ENCODE measurements at regions not wholly inside any gene's neighbourhood (a gene's known extent, or its start where the extent isn't known, plus 50 kb on each side); places are given as distances from the start of the nearest gene placed in this dataset.

DNA sequence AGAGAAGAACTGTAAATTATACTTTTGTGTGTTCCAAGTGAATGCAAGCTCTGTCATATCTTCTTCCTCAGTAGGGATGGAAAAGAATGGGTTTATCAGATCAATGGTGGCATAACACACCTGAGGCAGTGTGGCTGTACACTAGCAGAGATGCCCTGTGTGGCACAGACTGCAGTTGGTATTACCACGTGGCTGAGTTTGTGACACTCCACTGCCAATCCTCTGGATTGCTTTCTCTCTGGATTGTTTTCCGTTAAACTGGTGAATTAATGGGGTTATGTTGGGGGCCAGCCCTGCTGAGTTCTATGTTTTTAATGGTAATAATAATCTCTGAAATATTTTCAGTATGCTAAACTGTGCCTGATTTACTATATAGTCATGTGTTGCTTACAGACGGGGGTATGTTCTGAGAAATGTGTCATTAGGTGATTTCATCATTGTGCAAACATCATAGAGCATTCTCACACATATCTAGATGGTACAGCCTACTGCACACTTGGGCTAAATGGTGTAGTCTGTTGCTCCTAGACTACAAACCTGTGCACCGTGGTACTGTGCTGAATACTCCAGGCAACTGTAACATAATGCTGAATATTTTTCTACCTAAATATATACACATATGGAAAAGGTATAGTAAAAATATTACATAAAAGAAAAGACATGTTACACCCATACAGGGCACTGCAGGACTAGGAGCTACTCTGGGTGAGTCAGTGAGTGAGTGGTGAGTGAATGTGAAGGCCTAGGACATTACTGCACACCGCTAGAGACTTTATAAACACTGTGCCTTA, 84.7 kb upstream of the ST6GAL2 start:
- Histone ChIP-seq H4K91ac (ENCODE audit: low read depth, low read length) (no peak overlapping the region), H3K27ac (ENCODE audit: low read depth, low read length) (no peak overlapping the region), H2BK12ac (ENCODE audit: low read length) (no peak overlapping the region), H4K12ac (ENCODE audit: low read depth, low read length) (no peak overlapping the region), H3K23ac (ENCODE audit: low read length) (no peak overlapping the region), H3K27me3 (ENCODE audit: insufficient read depth, low read length) (no peaks in the 10 kb centered on the region), H3K79me2 (ENCODE audit: control insufficient read depth, insufficient read depth, low read length, poor library complexity) (no peaks in the 10 kb centered on the region), H2BK5ac (ENCODE audit: low read depth, low read length, poor library complexity) (no peak overlapping the region), H3K36me3 (ENCODE audit: control insufficient read depth in 1 of 2, insufficient read depth in 2 of 2, low read length in 2 of 2) (no peaks in the 10 kb centered on the region), H3K79me1 (ENCODE audit: low read length) (no peaks in the 10 kb centered on the region), H3K4ac (ENCODE audit: low read depth, low read length) (no peak overlapping the region), H2AFZ (ENCODE audit: insufficient read depth, low read length, poor library complexity) (no peak overlapping the region), H3K9me3 (ENCODE audit: insufficient read depth, low read depth, low read length) (no peaks in the 10 kb centered on the region), H3K18ac (ENCODE audit: low read length) (no peak overlapping the region), H4K8ac (ENCODE audit: low read depth, low read length) (no peak overlapping the region), H3K4me2 (ENCODE audit: low read length) (no peak overlapping the region), H3K14ac (ENCODE audit: low read length) (no peak overlapping the region), H3K9ac (ENCODE audit: low read length) (no peak overlapping the region), H2AK5ac (ENCODE audit: low read length) (no peak overlapping the region), H3K4me1 (ENCODE audit: control insufficient read depth in 1 of 2, insufficient read depth in 2 of 2, low read length in 2 of 2) (no peaks in the 10 kb centered on the region), H3K4me3 (ENCODE audit: low read depth, low read length) (no peak overlapping the region), H2BK120ac (ENCODE audit: insufficient read depth, low read length, poor library complexity) (no peak overlapping the region)
- no CpG with 5 or more reads among the region's 5 CpGs for WGBS (ENCODE audit: extremely low coverage, insufficient coverage, insufficient read length)
- DNase-seq, result peak in 1 of 2 donors; percentile 5

DNA sequence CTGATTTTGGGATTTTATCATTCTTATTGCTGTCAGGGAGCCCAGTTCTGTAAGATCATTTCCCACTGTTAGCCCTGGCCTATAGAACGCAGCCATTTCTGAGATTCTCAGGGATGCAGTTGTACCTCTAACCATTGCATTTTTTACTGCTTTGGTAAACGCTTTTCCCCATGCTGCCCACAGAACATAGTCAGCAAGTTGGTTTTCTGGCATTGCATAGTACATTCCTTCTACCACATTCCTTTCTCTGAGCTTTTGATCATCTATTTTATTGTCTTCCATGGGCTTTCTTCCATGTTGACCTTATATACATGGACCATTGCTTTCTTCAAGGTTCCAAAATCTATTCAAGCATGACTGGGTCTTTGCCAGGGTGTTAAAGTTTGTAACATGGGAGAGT, 86.8 kb upstream of the ST6GAL2 start:
- no peaks in the 10 kb centered on the region for H3K27me3 ChIP-seq (ENCODE audit: insufficient read depth, low read length)
- H3K9me3 ChIP-seq (ENCODE audit: insufficient read depth, low read depth, low read length), result no peaks in the 10 kb centered on the region
- no peak overlapping the region for H4K8ac ChIP-seq (ENCODE audit: low read depth, low read length)
- WGBS (ENCODE audit: extremely low coverage, insufficient coverage, insufficient read length), result no CpG with 5 or more reads among the region's 2 CpGs
- H2AK5ac ChIP-seq (ENCODE audit: low read length), result no peak overlapping the region
- H2BK5ac ChIP-seq (ENCODE audit: low read depth, low read length, poor library complexity), result no peak overlapping the region
- H3K4me3 ChIP-seq (ENCODE audit: low read depth, low read length), result no peak overlapping the region
- no peak for DNase-seq
- no peaks in the 10 kb centered on the region for H3K4me1 ChIP-seq (ENCODE audit: control insufficient read depth in 1 of 2, insufficient read depth in 2 of 2, low read length in 2 of 2)
- H3K9ac ChIP-seq (ENCODE audit: low read length), result no peak overlapping the region
- H3K79me1 ChIP-seq (ENCODE audit: low read length), result no peaks in the 10 kb centered on the region
- H3K18ac ChIP-seq (ENCODE audit: low read length), result no peak overlapping the region
- no peak overlapping the region for H4K12ac ChIP-seq (ENCODE audit: low read depth, low read length)
- no peak overlapping the region for H4K91ac ChIP-seq (ENCODE audit: low read depth, low read length)
- H2BK120ac ChIP-seq (ENCODE audit: insufficient read depth, low read length, poor library complexity), result no peak overlapping the region
- H3K36me3 ChIP-seq (ENCODE audit: control insufficient read depth in 1 of 2, insufficient read depth in 2 of 2, low read length in 2 of 2), result no peaks in the 10 kb centered on the region
- no peak overlapping the region for H3K4ac ChIP-seq (ENCODE audit: low read depth, low read length)
- H3K4me2 ChIP-seq (ENCODE audit: low read length), result no peak overlapping the region
- no peak overlapping the region for H3K14ac ChIP-seq (ENCODE audit: low read length)
- no peak overlapping the region for H2AFZ ChIP-seq (ENCODE audit: insufficient read depth, low read length, poor library complexity)
- H3K79me2 ChIP-seq (ENCODE audit: control insufficient read depth, insufficient read depth, low read length, poor library complexity), result no peaks in the 10 kb centered on the region
- no peak overlapping the region for H2BK12ac ChIP-seq (ENCODE audit: low read length)
- H3K27ac ChIP-seq (ENCODE audit: low read depth, low read length), result no peak overlapping the region
- no peak overlapping the region for H3K23ac ChIP-seq (ENCODE audit: low read length)

DNA sequence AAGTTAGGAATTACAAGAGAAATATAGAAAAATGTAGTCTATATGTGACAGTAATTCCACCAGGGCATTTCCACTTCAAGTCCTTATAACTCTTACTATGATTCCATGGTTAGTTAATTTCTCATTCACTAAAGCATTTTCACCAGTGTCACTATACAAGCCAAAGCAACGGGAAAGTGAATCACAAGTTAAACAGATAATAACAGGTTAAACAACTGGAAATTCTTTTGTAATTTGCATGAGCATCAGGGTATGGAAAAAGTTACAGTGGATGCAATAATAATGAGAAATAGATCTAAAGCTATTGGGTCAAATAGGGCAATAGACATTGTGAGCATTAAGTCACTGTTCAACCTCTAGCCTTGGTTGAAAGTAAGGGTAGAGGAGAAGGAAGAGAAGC, 88.9 kb upstream of the ST6GAL2 start:
- Histone ChIP-seq H2BK5ac (ENCODE audit: low read depth, low read length, poor library complexity) (no peak overlapping the region), H3K79me2 (ENCODE audit: control insufficient read depth, insufficient read depth, low read length, poor library complexity) (no peaks in the 10 kb centered on the region), H3K18ac (ENCODE audit: low read length) (no peak overlapping the region), H2BK12ac (ENCODE audit: low read length) (no peak overlapping the region), H2AK5ac (ENCODE audit: low read length) (no peak overlapping the region), H4K8ac (ENCODE audit: low read depth, low read length) (no peak overlapping the region), H3K4ac (ENCODE audit: low read depth, low read length) (no peak overlapping the region), H3K27ac (ENCODE audit: low read depth, low read length) (no peak overlapping the region), H4K12ac (ENCODE audit: low read depth, low read length) (no peak overlapping the region), H3K79me1 (ENCODE audit: low read length) (no peaks in the 10 kb centered on the region), H3K27me3 (ENCODE audit: insufficient read depth, low read length) (no peaks in the 10 kb centered on the region), H3K9ac (ENCODE audit: low read length) (no peak overlapping the region), H4K91ac (ENCODE audit: low read depth, low read length) (no peak overlapping the region), H2BK120ac (ENCODE audit: insufficient read depth, low read length, poor library complexity) (no peak overlapping the region), H3K4me1 (ENCODE audit: control insufficient read depth in 1 of 2, insufficient read depth in 2 of 2, low read length in 2 of 2) (no peaks in the 10 kb centered on the region), H3K14ac (ENCODE audit: low read length) (no peak overlapping the region), H2AFZ (ENCODE audit: insufficient read depth, low read length, poor library complexity) (no peak overlapping the region), H3K9me3 (ENCODE audit: insufficient read depth, low read depth, low read length) (no peaks in the 10 kb centered on the region), H3K36me3 (ENCODE audit: control insufficient read depth in 1 of 2, insufficient read depth in 2 of 2, low read length in 2 of 2) (no peaks in the 10 kb centered on the region), H3K4me2 (ENCODE audit: low read length) (no peak overlapping the region), H3K23ac (ENCODE audit: low read length) (no peak overlapping the region), H3K4me3 (ENCODE audit: low read depth, low read length) (no peak overlapping the region)
- DNase-seq, result peak in 1 of 2 donors; percentile 56
- WGBS (ENCODE audit: extremely low coverage, insufficient coverage, insufficient read length), result no CpG with 5 or more reads among the region's 1 CpG

DNA sequence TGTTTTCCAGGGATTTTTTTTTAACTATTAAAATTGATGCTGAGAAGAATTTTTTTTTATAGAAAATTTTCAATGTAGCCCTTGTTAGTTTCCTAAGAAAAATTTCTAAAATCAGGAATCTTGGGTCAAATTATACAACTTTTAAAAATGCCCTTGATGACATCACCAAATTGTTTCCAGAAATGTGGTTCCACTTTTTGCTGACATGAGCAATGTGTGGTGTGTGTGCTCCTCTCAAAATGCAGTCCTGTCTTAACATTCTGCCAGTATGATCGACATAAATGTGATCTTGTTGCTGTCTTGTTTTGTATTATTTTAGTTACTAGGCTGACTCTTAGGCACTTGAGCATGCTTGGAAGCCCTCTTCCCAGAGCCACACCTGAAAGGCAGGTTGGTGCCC, 89.7 kb upstream of the ST6GAL2 start:
- H2AK5ac ChIP-seq (ENCODE audit: low read length), result no peak overlapping the region
- no peak overlapping the region for H2BK5ac ChIP-seq (ENCODE audit: low read depth, low read length, poor library complexity)
- no CpG with 5 or more reads among the region's 1 CpG for WGBS (ENCODE audit: extremely low coverage, insufficient coverage, insufficient read length)

More for the DNA sequence above, 89.7 kb upstream of the ST6GAL2 start:
- no peaks in the 10 kb centered on the region for H3K79me1 ChIP-seq (ENCODE audit: low read length)
- no peaks in the 10 kb centered on the region for H3K9me3 ChIP-seq (ENCODE audit: insufficient read depth, low read depth, low read length)
- H3K4me1 ChIP-seq (ENCODE audit: control insufficient read depth in 1 of 2, insufficient read depth in 2 of 2, low read length in 2 of 2), result no peaks in the 10 kb centered on the region
- no peak overlapping the region for H2AFZ ChIP-seq (ENCODE audit: insufficient read depth, low read length, poor library complexity)
- DNase-seq, result no peak
- H4K8ac ChIP-seq (ENCODE audit: low read depth, low read length), result no peak overlapping the region
- no peaks in the 10 kb centered on the region for H3K36me3 ChIP-seq (ENCODE audit: control insufficient read depth in 1 of 2, insufficient read depth in 2 of 2, low read length in 2 of 2)
- H3K4me3 ChIP-seq (ENCODE audit: low read depth, low read length), result no peak overlapping the region
- no peak overlapping the region for H4K12ac ChIP-seq (ENCODE audit: low read depth, low read length)
- no peak overlapping the region for H3K9ac ChIP-seq (ENCODE audit: low read length)
- H3K23ac ChIP-seq (ENCODE audit: low read length), result no peak overlapping the region
- no peak overlapping the region for H3K14ac ChIP-seq (ENCODE audit: low read length)
- H3K4ac ChIP-seq (ENCODE audit: low read depth, low read length), result no peak overlapping the region
- no peak overlapping the region for H3K27ac ChIP-seq (ENCODE audit: low read depth, low read length)
- no peak overlapping the region for H3K4me2 ChIP-seq (ENCODE audit: low read length)
- H3K18ac ChIP-seq (ENCODE audit: low read length), result no peak overlapping the region
- H3K27me3 ChIP-seq (ENCODE audit: insufficient read depth, low read length), result no peaks in the 10 kb centered on the region
- no peaks in the 10 kb centered on the region for H3K79me2 ChIP-seq (ENCODE audit: control insufficient read depth, insufficient read depth, low read length, poor library complexity)
- H2BK120ac ChIP-seq (ENCODE audit: insufficient read depth, low read length, poor library complexity), result no peak overlapping the region
- H4K91ac ChIP-seq (ENCODE audit: low read depth, low read length), result no peak overlapping the region
- H2BK12ac ChIP-seq (ENCODE audit: low read length), result no peak overlapping the region

Data from trophoblast cell (in vitro differentiated cells and primary cell).